HEK293 (cell line): ENCODE measurements at regions not wholly inside any gene's neighbourhood (a gene's known extent, or its start where the extent isn't known, plus 50 kb on each side); places are given as distances from the start of the nearest gene placed in this dataset.

ENCODE experiments used
- CTCF ChIA-PET: fragments of 350-600 bp; formaldehyde crosslinking; extraction: SDS; loops from one replicate; lab custom pipeline; 2021; ENCODE audit warnings: antibody characterized with exemption; lab: Yijun Ruan, JAX
- POLR2A ChIA-PET: fragments of 300-600 bp; formaldehyde crosslinking; extraction: SDS; loops from one replicate; lab custom pipeline; 2020; ENCODE audit warnings: antibody characterized with exemption, inconsistent platforms; lab: Yijun Ruan, JAX
- H3K27ac ChIP-seq: fragments of 200-500 bp; sonication (Bioruptor generic); 2 replicates; pipeline ENCODE4 v1.5.1; 2014; ENCODE audit warnings: low read depth, low read length, control low read depth, inconsistent platforms; ENCODE audit errors: extremely low read depth
- H3K36me3 ChIP-seq, 2 experiments: fragments of 200-500 bp in 1 of 2; sonication (Bioruptor generic) in 1 of 2; 1 replicate in 1 of 2; 2 replicates in 1 of 2; pipeline ENCODE4 v1.5.1; 2014 to 2017; ENCODE audit warnings: inconsistent platforms in 2 of 2, low read length in 2 of 2; ENCODE audit not compliant: control insufficient read depth in 2 of 2, insufficient read depth in 1 of 2
- H3K4me1 ChIP-seq: fragments of 200-500 bp; sonication (Bioruptor generic); 2 replicates; pipeline ENCODE4 v1.5.1; 2014; ENCODE audit warnings: mild to moderate bottlenecking, low read length, inconsistent platforms; ENCODE audit not compliant: control insufficient read depth, insufficient read depth
- H3K4me3 ChIP-seq: 2 replicates; pipeline ENCODE4 v1.5.1; 2011; ENCODE audit warnings: low read depth, mild to moderate bottlenecking, control low read depth, low read length, moderate library complexity
- H3K9me3 ChIP-seq: fragments of 200-500 bp; sonication (Bioruptor generic); 2 replicates; pipeline ENCODE4 v1.5.1; 2014; ENCODE audit warnings: low read depth, low read length, inconsistent platforms; ENCODE audit not compliant: control insufficient read depth, insufficient read depth
- CTCF ChIP-seq: fragments of 450-650 bp; formaldehyde crosslinking; IDR thresholded peaks from 2 replicates; pipeline ENCODE4 v1.5.1; 2016; ENCODE audit warnings: missing biosample characterization, missing genetic modification characterization
- FEZF1 ChIP-seq: fragments of 450-650 bp; formaldehyde crosslinking; IDR thresholded peaks from 2 replicates; pipeline ENCODE4 v1.5.1; 2016; ENCODE audit warnings: missing biosample characterization, missing genetic modification characterization
- GFI1B ChIP-seq: fragments of 450-650 bp; formaldehyde crosslinking; IDR thresholded peaks from 2 replicates; pipeline ENCODE4 v1.5.1; 2016; ENCODE audit warnings: missing biosample characterization, missing genetic modification characterization
- KLF1 ChIP-seq: fragments of 450-650 bp; formaldehyde crosslinking; IDR thresholded peaks from 2 replicates; pipeline ENCODE4 v1.5.1; 2016; ENCODE audit warnings: missing biosample characterization, missing genetic modification characterization
- PRDM6 ChIP-seq: fragments of 450-650 bp; formaldehyde crosslinking; IDR thresholded peaks from 2 replicates; pipeline ENCODE4 v1.5.1; 2017; ENCODE audit warnings: missing biosample characterization, missing genetic modification characterization
- ZNF112 ChIP-seq: fragments of 450-650 bp; formaldehyde crosslinking; IDR thresholded peaks from 2 replicates; pipeline ENCODE4 v1.5.0; 2017; ENCODE audit warnings: missing biosample characterization, missing genetic modification characterization
- ZNF16 ChIP-seq: fragments of 450-650 bp; formaldehyde crosslinking; IDR thresholded peaks from 2 replicates; pipeline ENCODE4 v1.5.1; 2016; ENCODE audit warnings: low read depth, missing biosample characterization, missing genetic modification characterization
- ZNF19 ChIP-seq: fragments of 450-650 bp; formaldehyde crosslinking; IDR thresholded peaks from 2 replicates; pipeline ENCODE4; 2016; ENCODE audit warnings: missing biosample characterization, missing genetic modification characterization, low read depth
- ZNF202 ChIP-seq: fragments of 450-650 bp; formaldehyde crosslinking; IDR thresholded peaks from 2 replicates; pipeline ENCODE4 v1.5.1; 2016; ENCODE audit warnings: missing biosample characterization, missing genetic modification characterization, borderline replicate concordance
- ZNF239 ChIP-seq: fragments of 450-650 bp; formaldehyde crosslinking; IDR thresholded peaks from 2 replicates; pipeline ENCODE4 v1.5.1; 2016; ENCODE audit warnings: missing biosample characterization, missing genetic modification characterization
- ZNF398 ChIP-seq: fragments of 450-650 bp; formaldehyde crosslinking; IDR thresholded peaks from 2 replicates; pipeline ENCODE4 v1.5.1; 2017; ENCODE audit warnings: missing biosample characterization, missing genetic modification characterization
- ZNF404 ChIP-seq: fragments of 450-650 bp; formaldehyde crosslinking; IDR thresholded peaks from 2 replicates; pipeline ENCODE4 v1.5.1; 2017; ENCODE audit warnings: missing biosample characterization, missing genetic modification characterization
- ZNF423 ChIP-seq: fragments of 450-650 bp; formaldehyde crosslinking; IDR thresholded peaks from 2 replicates; pipeline ENCODE4 v1.5.1; 2016; ENCODE audit warnings: missing biosample characterization, missing genetic modification characterization
- ZNF623 ChIP-seq: fragments of 450-650 bp; formaldehyde crosslinking; IDR thresholded peaks from 2 replicates; pipeline ENCODE4 v1.5.1; 2016; ENCODE audit warnings: missing biosample characterization, missing genetic modification characterization
- ZNF660 ChIP-seq: fragments of 450-650 bp; IDR thresholded peaks from 2 replicates; pipeline ENCODE4 v1.5.1; 2018; ENCODE audit warnings: missing biosample characterization, mild to moderate bottlenecking, missing genetic modification characterization
- ZNF707 ChIP-seq: fragments of 450-650 bp; formaldehyde crosslinking; IDR thresholded peaks from 2 replicates; pipeline ENCODE4 v1.5.1; 2016; ENCODE audit warnings: missing biosample characterization, missing genetic modification characterization
- ZNF776 ChIP-seq: fragments of 450-650 bp; formaldehyde crosslinking; IDR thresholded peaks from 2 replicates; pipeline ENCODE4 v1.5.0; 2017; ENCODE audit warnings: missing biosample characterization, missing genetic modification characterization, borderline replicate concordance
- ZNF792 ChIP-seq: fragments of 450-650 bp; formaldehyde crosslinking; IDR thresholded peaks from 2 replicates; pipeline ENCODE4 v1.5.1; 2016; ENCODE audit warnings: missing biosample characterization, missing genetic modification characterization
- ZSCAN18 ChIP-seq: fragments of 450-650 bp; formaldehyde crosslinking; IDR thresholded peaks from 2 replicates; pipeline ENCODE4 v1.5.1; 2016; ENCODE audit warnings: missing biosample characterization, missing genetic modification characterization

- H3K9me3 ChIP-seq: no peaks in the 10 kb centered on the region
- ChIA-PET CTCF (no interaction called here), POLR2A (no interaction called here)
- no peak overlapping the region for H3K4me3 ChIP-seq
- no peaks in the 10 kb centered on the region for H3K36me3 ChIP-seq
- no peaks in the 10 kb centered on the region for H3K4me1 ChIP-seq
- TF ChIP-seq ZNF423 (tag by site-specific recombination) (no peak), ZNF19 (tag by site-specific recombination) (no peak), ZSCAN18 (tag by site-specific recombination) (no peak), ZNF398 (tag by site-specific recombination) (no peak), ZNF707 (tag by site-specific recombination) (no peak), ZNF660 (tag by site-specific recombination) (no peak), ZNF202 (tag by site-specific recombination) (no peak), ZNF404 (tag by site-specific recombination) (no peak), ZNF623 (tag by site-specific recombination) (no peak), KLF1 (tag by site-specific recombination) (no peak), ZNF16 (tag by site-specific recombination) (no peak), CTCF (tag by site-specific recombination) (no peak), ZNF792 (tag by site-specific recombination) (no peak)
- no peak overlapping the region for H3K27ac ChIP-seq
Observed at GRCh38 chr14:34034447-34035176, 83.7 kb upstream of the EGLN3 start.

GRCh38 chr14:34032720-34033119 is 81.8 kb upstream of the EGLN3 start:
- Histone ChIP-seq H3K4me1 (no peaks in the 10 kb centered on the region), H3K4me3 (no peak overlapping the region), H3K27ac (no peak overlapping the region), H3K9me3 (no peaks in the 10 kb centered on the region), H3K36me3 (no peaks in the 10 kb centered on the region)
- POLR2A ChIA-PET: no interaction called here
- CTCF ChIA-PET: no interaction called here
- TF ChIP-seq ZNF112 (no peak), FEZF1 (no peak), ZNF776 (tag by site-specific recombination) (no peak), GFI1B (tag by site-specific recombination) (no peak), PRDM6 (tag by site-specific recombination) (no peak), ZNF239 (tag by site-specific recombination) (no peak)
